Putamen (tissue), 1 donor: ENCODE measurements at regions not wholly inside any gene's neighbourhood (a gene's known extent, or its start where the extent isn't known, plus 50 kb on each side); places are given as distances from the start of the nearest gene placed in this dataset.

Experiments
- DNase-seq: peaks from one replicate; pipeline ENCODE4 v3.0.0-alpha.2; 2016; ENCODE audit warnings: low spot score

- no peak for DNase-seq
Measured at GRCh38 chr9:82498541-82499317, 510.2 kb downstream of the SPATA31D1 start.

GRCh38 chr9:82499337-82499736 lies 510.8 kb downstream of the SPATA31D1 start:
- DNase-seq: no peak

GRCh38 chr9:82504620-82505019 lies 516.0 kb downstream of the SPATA31D1 start:
- DNase-seq: no peak

- DNase-seq: no peak
Measured at GRCh38 chr9:82511626-82512025, 523.1 kb downstream of the SPATA31D1 start.

- DNase-seq: no peak
Measured at GRCh38 chr9:82512728-82513127, 524.2 kb downstream of the SPATA31D1 start.

GRCh38 chr9:82513242-82513751 lies 524.7 kb downstream of the SPATA31D1 start:
- no peak for DNase-seq

- no peak for DNase-seq
Measured at GRCh38 chr9:82513976-82514735, 525.6 kb downstream of the SPATA31D1 start.

- DNase-seq: no peak
Measured at GRCh38 chr9:82518868-82519267, 530.3 kb downstream of the SPATA31D1 start.

- no peak for DNase-seq
Measured at GRCh38 chr9:82519332-82519731, 530.8 kb downstream of the SPATA31D1 start.

- DNase-seq: no peak
Measured at GRCh38 chr9:82524407-82524806, 535.8 kb downstream of the SPATA31D1 start.

- no peak for DNase-seq
Measured at GRCh38 chr9:82526577-82526976, 536.4 kb downstream of the RASEF start.

- DNase-seq: no peak
Measured at GRCh38 chr9:82531795-82532194, 531.1 kb downstream of the RASEF start.

- no peak for DNase-seq
Measured at GRCh38 chr9:82532504-82533180, 530.3 kb downstream of the RASEF start.

GRCh38 chr9:82535432-82535998 lies 527.4 kb downstream of the RASEF start:
- no peak for DNase-seq

GRCh38 chr9:82538634-82539033 lies 524.3 kb downstream of the RASEF start:
- no peak for DNase-seq

- no peak for DNase-seq
Measured at GRCh38 chr9:82539146-82539545, 523.8 kb downstream of the RASEF start.

- no peak for DNase-seq
Measured at GRCh38 chr9:82539856-82540579, 522.9 kb downstream of the RASEF start.

- no peak for DNase-seq
Measured at GRCh38 chr9:82543726-82544125, 519.2 kb downstream of the RASEF start.

GRCh38 chr9:82546136-82546535 lies 516.8 kb downstream of the RASEF start:
- no peak for DNase-seq

- DNase-seq: no peak
Measured at GRCh38 chr9:82547995-82548394, 514.9 kb downstream of the RASEF start.

GRCh38 chr9:82549174-82549821 lies 513.6 kb downstream of the RASEF start:
- DNase-seq: no peak
